ENCODE measurements at regions not wholly inside any gene's neighbourhood (a gene's known extent, or its start where the extent isn't known, plus 50 kb on each side); places are given as distances from the start of the nearest gene placed in this dataset.

DNA sequence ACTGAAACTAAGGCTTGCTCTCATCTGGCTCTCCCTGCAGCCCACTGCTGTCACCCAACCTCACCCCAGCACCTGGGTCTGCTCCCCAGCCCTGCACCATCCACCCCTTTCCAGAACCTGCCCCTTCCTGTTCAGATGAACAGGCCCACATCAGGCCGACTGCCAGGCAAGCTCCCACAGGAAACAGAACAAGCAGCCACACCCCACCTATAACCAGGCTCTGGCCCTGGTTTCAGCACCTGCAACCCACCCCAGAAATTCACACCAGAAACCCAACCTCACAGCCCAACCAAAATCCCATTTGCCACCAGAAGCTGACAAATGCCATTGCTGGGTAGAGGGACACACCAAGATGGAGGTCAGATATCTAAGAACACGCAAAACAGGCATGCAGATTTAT lies 159.2 kb upstream of the ID2 start:
- H3K18ac ChIP-seq (ENCODE audit: low read length): no peak overlapping the region
- no peak overlapping the region for H3K4me3 ChIP-seq (ENCODE audit: low read depth, low read length)
- H2BK12ac ChIP-seq (ENCODE audit: low read length): no peak overlapping the region
- H3K27ac ChIP-seq (ENCODE audit: low read depth, low read length): no peak overlapping the region
- no CpG with 5 or more reads among the region's 2 CpGs for WGBS (ENCODE audit: extremely low coverage, insufficient coverage, insufficient read length)
- H2AK5ac ChIP-seq (ENCODE audit: low read length): no peak overlapping the region
- no peak overlapping the region for H4K91ac ChIP-seq (ENCODE audit: low read depth, low read length)
- peaks cover 3% of the 10 kb centered on the region for H3K79me1 ChIP-seq (ENCODE audit: low read length)
- H3K79me2 ChIP-seq (ENCODE audit: control insufficient read depth, insufficient read depth, low read length, poor library complexity): no peaks in the 10 kb centered on the region
- no peak overlapping the region for H3K4ac ChIP-seq (ENCODE audit: low read depth, low read length)
- H3K23ac ChIP-seq (ENCODE audit: low read length): no peak overlapping the region
- peaks cover 8 to 9% of the 10 kb centered on the region in 2 experiments for H3K4me1 ChIP-seq (ENCODE audit: control insufficient read depth in 1 of 2, insufficient read depth in 2 of 2, low read length in 2 of 2)
- no peak overlapping the region for H2BK120ac ChIP-seq (ENCODE audit: insufficient read depth, low read length, poor library complexity)
- no peaks in the 10 kb centered on the region for H3K27me3 ChIP-seq (ENCODE audit: insufficient read depth, low read length)
- H3K14ac ChIP-seq (ENCODE audit: low read length): no peak overlapping the region
- DNase-seq: no peak
- no peak overlapping the region for H2BK5ac ChIP-seq (ENCODE audit: low read depth, low read length, poor library complexity)
- peaks cover 3% of the 10 kb centered on the region for H3K9me3 ChIP-seq (ENCODE audit: insufficient read depth, low read depth, low read length)
- no peak overlapping the region for H4K8ac ChIP-seq (ENCODE audit: low read depth, low read length)
- H3K9ac ChIP-seq (ENCODE audit: low read length): no peak overlapping the region
- H2AFZ ChIP-seq (ENCODE audit: insufficient read depth, low read length, poor library complexity): no peak overlapping the region
- no peak overlapping the region for H4K12ac ChIP-seq (ENCODE audit: low read depth, low read length)
- H3K36me3 ChIP-seq (ENCODE audit: control insufficient read depth in 1 of 2, insufficient read depth in 2 of 2, low read length in 2 of 2): no peaks in the 10 kb centered on the region
- H3K4me2 ChIP-seq (ENCODE audit: low read length): no peak overlapping the region

DNA sequence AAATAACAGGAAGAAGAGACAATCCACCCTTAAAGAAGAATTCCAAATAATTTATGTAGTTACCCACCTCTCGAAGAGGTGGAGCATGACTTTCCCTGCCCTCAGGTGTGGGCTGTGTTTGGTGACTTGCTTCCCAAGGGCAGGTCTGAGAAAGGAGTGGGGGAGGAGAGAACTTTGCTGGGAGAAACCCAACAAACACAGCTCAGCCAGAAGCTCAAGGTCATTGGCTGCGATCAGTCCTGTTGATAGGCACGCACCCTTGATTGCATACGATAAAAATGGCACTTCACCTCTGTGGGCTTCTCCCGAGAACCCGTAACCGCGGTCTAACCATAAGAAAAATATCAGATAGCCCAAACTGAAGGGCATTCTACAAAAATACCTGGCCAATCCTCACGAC lies 157.5 kb upstream of the ID2 start:
- H3K27ac ChIP-seq (ENCODE audit: low read depth, low read length): no peak overlapping the region
- no peak overlapping the region for H2AFZ ChIP-seq (ENCODE audit: insufficient read depth, low read length, poor library complexity)
- no peak overlapping the region for H3K4ac ChIP-seq (ENCODE audit: low read depth, low read length)
- no peak for DNase-seq
- WGBS (ENCODE audit: extremely low coverage, insufficient coverage, insufficient read length): no CpG with 5 or more reads among the region's 9 CpGs
- H2BK12ac ChIP-seq (ENCODE audit: low read length): no peak overlapping the region
- peaks cover 3% of the 10 kb centered on the region for H3K9me3 ChIP-seq (ENCODE audit: insufficient read depth, low read depth, low read length)
- H2BK120ac ChIP-seq (ENCODE audit: insufficient read depth, low read length, poor library complexity): no peak overlapping the region
- no peak overlapping the region for H2BK5ac ChIP-seq (ENCODE audit: low read depth, low read length, poor library complexity)
- H3K79me2 ChIP-seq (ENCODE audit: control insufficient read depth, insufficient read depth, low read length, poor library complexity): no peaks in the 10 kb centered on the region
- no peak overlapping the region for H4K8ac ChIP-seq (ENCODE audit: low read depth, low read length)
- no peaks in the 10 kb centered on the region for H3K27me3 ChIP-seq (ENCODE audit: insufficient read depth, low read length)
- H4K12ac ChIP-seq (ENCODE audit: low read depth, low read length): no peak overlapping the region
- H3K4me3 ChIP-seq (ENCODE audit: low read depth, low read length): no peak overlapping the region
- H3K4me2 ChIP-seq (ENCODE audit: low read length): no peak overlapping the region
- H3K36me3 ChIP-seq (ENCODE audit: control insufficient read depth in 1 of 2, insufficient read depth in 2 of 2, low read length in 2 of 2): no peaks in the 10 kb centered on the region
- H2AK5ac ChIP-seq (ENCODE audit: low read length): no peak overlapping the region
- no peak overlapping the region for H3K18ac ChIP-seq (ENCODE audit: low read length)
- no peak overlapping the region for H3K23ac ChIP-seq (ENCODE audit: low read length)
- no peak overlapping the region for H3K14ac ChIP-seq (ENCODE audit: low read length)
- peaks cover 3% of the 10 kb centered on the region for H3K79me1 ChIP-seq (ENCODE audit: low read length)
- H3K4me1 ChIP-seq (ENCODE audit: control insufficient read depth in 1 of 2, insufficient read depth in 2 of 2, low read length in 2 of 2): peaks cover 8 to 9% of the 10 kb centered on the region in 2 experiments
- H4K91ac ChIP-seq (ENCODE audit: low read depth, low read length): no peak overlapping the region
- H3K9ac ChIP-seq (ENCODE audit: low read length): no peak overlapping the region

DNA sequence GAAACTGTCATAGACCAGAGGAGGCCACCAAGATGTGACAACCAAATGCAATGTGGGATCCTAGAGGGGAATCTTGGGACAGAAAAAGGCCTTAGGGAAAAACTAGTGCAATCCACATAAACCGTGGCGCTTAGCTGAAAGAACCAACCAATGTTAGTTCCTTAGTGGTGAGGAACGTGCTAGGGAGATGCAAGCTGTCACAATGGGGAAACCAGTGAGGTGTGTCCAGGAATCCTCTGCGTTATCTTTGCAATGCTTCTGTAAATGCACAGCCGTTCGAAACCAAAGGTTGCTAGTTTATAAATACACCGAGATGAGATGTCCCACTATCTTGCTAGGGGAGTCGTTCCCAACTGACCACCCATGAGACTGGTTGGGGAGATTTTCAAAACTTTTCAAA lies 157.0 kb upstream of the ID2 start:
- Histone ChIP-seq H2AK5ac (ENCODE audit: low read length) (no peak overlapping the region), H3K4ac (ENCODE audit: low read depth, low read length) (no peak overlapping the region), H3K4me2 (ENCODE audit: low read length) (no peak overlapping the region), H3K27ac (ENCODE audit: low read depth, low read length) (no peak overlapping the region), H2BK5ac (ENCODE audit: low read depth, low read length, poor library complexity) (no peak overlapping the region), H3K4me3 (ENCODE audit: low read depth, low read length) (no peak overlapping the region), H4K12ac (ENCODE audit: low read depth, low read length) (no peak overlapping the region), H4K91ac (ENCODE audit: low read depth, low read length) (no peak overlapping the region), H3K79me1 (ENCODE audit: low read length) (peaks cover 3% of the 10 kb centered on the region), H3K14ac (ENCODE audit: low read length) (no peak overlapping the region), H3K9ac (ENCODE audit: low read length) (no peak overlapping the region), H3K18ac (ENCODE audit: low read length) (no peak overlapping the region), H3K9me3 (ENCODE audit: insufficient read depth, low read depth, low read length) (peaks cover 3% of the 10 kb centered on the region), H4K8ac (ENCODE audit: low read depth, low read length) (no peak overlapping the region), H3K36me3 (ENCODE audit: control insufficient read depth in 1 of 2, insufficient read depth in 2 of 2, low read length in 2 of 2) (no peaks in the 10 kb centered on the region), H2AFZ (ENCODE audit: insufficient read depth, low read length, poor library complexity) (no peak overlapping the region), H2BK12ac (ENCODE audit: low read length) (no peak overlapping the region), H3K4me1 (ENCODE audit: control insufficient read depth in 1 of 2, insufficient read depth in 2 of 2, low read length in 2 of 2) (peaks cover 8 to 9% of the 10 kb centered on the region in 2 experiments), H3K79me2 (ENCODE audit: control insufficient read depth, insufficient read depth, low read length, poor library complexity) (no peaks in the 10 kb centered on the region), H3K27me3 (ENCODE audit: insufficient read depth, low read length) (no peaks in the 10 kb centered on the region), H2BK120ac (ENCODE audit: insufficient read depth, low read length, poor library complexity) (no peak overlapping the region), H3K23ac (ENCODE audit: low read length) (no peak overlapping the region)
- no peak for DNase-seq
- no CpG with 5 or more reads among the region's 8 CpGs for WGBS (ENCODE audit: extremely low coverage, insufficient coverage, insufficient read length)

DNA sequence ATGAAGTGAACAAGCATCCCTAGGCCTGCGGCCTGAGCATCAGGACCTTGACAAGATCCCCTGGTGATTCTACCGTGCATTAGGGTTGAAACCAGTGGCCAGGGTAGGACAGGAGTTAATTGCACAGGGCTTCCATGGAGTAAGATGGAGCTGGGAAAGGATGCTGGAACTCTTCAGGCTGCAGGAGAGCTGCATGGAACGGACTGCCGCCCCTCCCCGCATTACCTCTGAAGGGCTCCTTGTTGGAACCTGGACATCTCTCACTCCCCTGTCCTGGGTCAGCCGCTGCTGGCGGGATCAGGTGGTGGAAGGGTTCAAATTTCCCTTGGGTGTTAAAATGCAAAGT lies 156.6 kb upstream of the ID2 start:
- Histone ChIP-seq H4K8ac (ENCODE audit: low read depth, low read length) (no peak overlapping the region), H3K36me3 (ENCODE audit: control insufficient read depth in 1 of 2, insufficient read depth in 2 of 2, low read length in 2 of 2) (no peaks in the 10 kb centered on the region), H4K91ac (ENCODE audit: low read depth, low read length) (no peak overlapping the region), H3K79me1 (ENCODE audit: low read length) (peaks cover 3% of the 10 kb centered on the region), H2BK12ac (ENCODE audit: low read length) (no peak overlapping the region), H4K12ac (ENCODE audit: low read depth, low read length) (no peak overlapping the region), H3K18ac (ENCODE audit: low read length) (no peak overlapping the region), H3K4ac (ENCODE audit: low read depth, low read length) (no peak overlapping the region), H3K27me3 (ENCODE audit: insufficient read depth, low read length) (no peaks in the 10 kb centered on the region), H2AFZ (ENCODE audit: insufficient read depth, low read length, poor library complexity) (no peak overlapping the region), H3K79me2 (ENCODE audit: control insufficient read depth, insufficient read depth, low read length, poor library complexity) (no peaks in the 10 kb centered on the region), H3K23ac (ENCODE audit: low read length) (no peak overlapping the region), H3K9ac (ENCODE audit: low read length) (no peak overlapping the region), H2BK120ac (ENCODE audit: insufficient read depth, low read length, poor library complexity) (no peak overlapping the region), H3K9me3 (ENCODE audit: insufficient read depth, low read depth, low read length) (peaks cover 3% of the 10 kb centered on the region), H3K14ac (ENCODE audit: low read length) (no peak overlapping the region), H3K4me3 (ENCODE audit: low read depth, low read length) (no peak overlapping the region), H2BK5ac (ENCODE audit: low read depth, low read length, poor library complexity) (no peak overlapping the region), H3K27ac (ENCODE audit: low read depth, low read length) (no peak overlapping the region), H2AK5ac (ENCODE audit: low read length) (no peak overlapping the region), H3K4me1 (ENCODE audit: control insufficient read depth in 1 of 2, insufficient read depth in 2 of 2, low read length in 2 of 2) (peaks cover 8 to 9% of the 10 kb centered on the region in 2 experiments), H3K4me2 (ENCODE audit: low read length) (no peak overlapping the region)
- WGBS (ENCODE audit: extremely low coverage, insufficient coverage, insufficient read length): no CpG with 5 or more reads among the region's 7 CpGs
- DNase-seq: no peak

All from trophoblast cell (in vitro differentiated cells and primary cell).